Right lobe of liver (tissue), 4 donors: ENCODE measurements at regions not wholly inside any gene's neighbourhood (a gene's known extent, or its start where the extent isn't known, plus 50 kb on each side); places are given as distances from the start of the nearest gene placed in this dataset.

Source experiments
- POLR2A ChIP-seq: fragments of 450-650 bp; IDR thresholded peaks from one replicate; pipeline ENCODE4 v1.6.1; 2017; ENCODE audit warnings: antibody characterized with exemption, mild to moderate bottlenecking
- TF ChIP-seq, protein P1 (sequence below), 4 donors: fragments of 200-600 bp in 3 of 4; fragments of 450-650 bp in 1 of 4; IDR thresholded peaks; one replicate each; pipeline versions ENCODE4 v1.5.1 to v1.8.0; 2016 to 2022; ENCODE audit warnings: antibody characterized with exemption in 4 of 4, mild to moderate bottlenecking in 2 of 4
- donor health status: DM: no; HTN: no; CAD: no.
- donor health status: DM: no; HTN: no; CAD: no.
- donor health status: DM: no; HTN: yes; CAD: no.

GRCh38 chr18:10242936-10243680 lies 211.3 kb upstream of the APCDD1 start:
- TF ChIP-seq, protein P1, sequence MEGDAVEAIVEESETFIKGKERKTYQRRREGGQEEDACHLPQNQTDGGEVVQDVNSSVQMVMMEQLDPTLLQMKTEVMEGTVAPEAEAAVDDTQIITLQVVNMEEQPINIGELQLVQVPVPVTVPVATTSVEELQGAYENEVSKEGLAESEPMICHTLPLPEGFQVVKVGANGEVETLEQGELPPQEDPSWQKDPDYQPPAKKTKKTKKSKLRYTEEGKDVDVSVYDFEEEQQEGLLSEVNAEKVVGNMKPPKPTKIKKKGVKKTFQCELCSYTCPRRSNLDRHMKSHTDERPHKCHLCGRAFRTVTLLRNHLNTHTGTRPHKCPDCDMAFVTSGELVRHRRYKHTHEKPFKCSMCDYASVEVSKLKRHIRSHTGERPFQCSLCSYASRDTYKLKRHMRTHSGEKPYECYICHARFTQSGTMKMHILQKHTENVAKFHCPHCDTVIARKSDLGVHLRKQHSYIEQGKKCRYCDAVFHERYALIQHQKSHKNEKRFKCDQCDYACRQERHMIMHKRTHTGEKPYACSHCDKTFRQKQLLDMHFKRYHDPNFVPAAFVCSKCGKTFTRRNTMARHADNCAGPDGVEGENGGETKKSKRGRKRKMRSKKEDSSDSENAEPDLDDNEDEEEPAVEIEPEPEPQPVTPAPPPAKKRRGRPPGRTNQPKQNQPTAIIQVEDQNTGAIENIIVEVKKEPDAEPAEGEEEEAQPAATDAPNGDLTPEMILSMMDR (IDR thresholded peaks at IDR 0.05) = no peak
- TF ChIP-seq POLR2A = no peak
